Mucosa of rectum (tissue), 2 donors: ENCODE measurements at regions not wholly inside any gene's neighbourhood (a gene's known extent, or its start where the extent isn't known, plus 50 kb on each side); places are given as distances from the start of the nearest gene placed in this dataset.

ENCODE experiments used
- H3K27ac ChIP-seq, 2 donors: one replicate each; pipeline ENCODE4 v1.7.0; 2013; ENCODE audit warnings: inconsistent platforms in 2 of 2, low read depth in 2 of 2, low read length in 2 of 2
- H3K27me3 ChIP-seq, 2 donors: one replicate each; pipeline ENCODE4 v1.7.0; 2013; ENCODE audit warnings: low read length in 2 of 2; ENCODE audit not compliant: control insufficient read depth in 2 of 2, insufficient read depth in 2 of 2
- H3K36me3 ChIP-seq, 2 donors: one replicate each; pipeline ENCODE4 v1.7.0; 2013; ENCODE audit warnings: low read length in 2 of 2; ENCODE audit not compliant: control insufficient read depth in 2 of 2, insufficient read depth in 2 of 2
- H3K4me1 ChIP-seq, 2 donors: one replicate each; pipeline ENCODE4 v1.7.0; 2013; ENCODE audit warnings: low read length in 2 of 2, mild to moderate bottlenecking in 1 of 2; ENCODE audit not compliant: control insufficient read depth in 2 of 2, insufficient read depth in 2 of 2
- H3K4me3 ChIP-seq, 2 donors: one replicate each; pipeline ENCODE4 v1.7.0; 2013; ENCODE audit warnings: low read length in 2 of 2
- H3K9ac ChIP-seq, 2 donors: one replicate each; pipeline ENCODE4 v1.7.0; 2013; ENCODE audit warnings: low read length in 2 of 2, low read depth in 1 of 2, mild to moderate bottlenecking in 1 of 2
- H3K9me3 ChIP-seq, 2 donors: one replicate each; pipeline ENCODE4 v1.7.0; 2013; ENCODE audit warnings: low read length in 2 of 2; ENCODE audit not compliant: control insufficient read depth in 2 of 2
- donor health status: healthy.
- donor health status: Normal muscosa, but diverticular disease.

DNA sequence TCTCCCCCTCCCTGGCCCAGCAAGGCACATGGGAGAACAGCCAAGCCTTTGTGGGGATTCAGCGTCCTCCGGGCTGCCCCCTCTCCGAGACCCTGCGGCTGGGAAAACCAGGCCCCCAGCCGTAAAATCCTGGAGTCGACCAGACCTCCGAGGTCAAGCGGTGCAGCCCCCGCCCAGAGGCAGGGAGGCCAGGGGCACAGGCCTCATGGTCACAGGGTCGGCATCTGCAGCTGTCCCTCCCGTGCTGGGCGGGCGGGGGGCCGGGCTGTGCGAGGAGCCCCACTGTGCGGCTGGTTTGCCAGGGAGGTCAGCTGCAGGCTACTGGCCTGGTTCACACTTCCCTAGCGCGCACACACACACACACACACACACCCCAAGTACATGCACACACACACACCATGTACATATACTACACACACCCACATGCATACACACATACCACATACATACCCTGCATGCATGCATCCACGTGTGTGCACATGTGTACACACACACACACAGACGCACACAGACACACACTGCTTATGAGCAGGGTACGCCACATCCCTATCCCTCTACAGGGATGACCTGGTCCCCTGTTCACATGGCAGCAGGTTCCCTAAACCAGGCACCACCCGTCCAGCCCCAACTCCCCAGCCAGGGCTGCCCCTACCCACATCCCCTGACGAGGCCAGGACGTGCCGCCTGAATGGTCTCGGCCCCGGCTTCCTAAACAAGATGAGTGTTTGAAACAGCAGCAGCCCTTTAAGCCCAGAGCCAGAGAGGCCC, 108.9 kb upstream of the CIBAR2 start:
- H3K27me3 ChIP-seq: no peaks in the 10 kb centered on the region
- H3K9ac ChIP-seq: no peak overlapping the region
- no peak overlapping the region for H3K27ac ChIP-seq
- no peaks in the 10 kb centered on the region for H3K36me3 ChIP-seq
- no peaks in the 10 kb centered on the region for H3K9me3 ChIP-seq
- peaks cover 3 to 4% of the 10 kb centered on the region in 2 donors for H3K4me1 ChIP-seq
- H3K4me3 ChIP-seq: no peak overlapping the region

DNA sequence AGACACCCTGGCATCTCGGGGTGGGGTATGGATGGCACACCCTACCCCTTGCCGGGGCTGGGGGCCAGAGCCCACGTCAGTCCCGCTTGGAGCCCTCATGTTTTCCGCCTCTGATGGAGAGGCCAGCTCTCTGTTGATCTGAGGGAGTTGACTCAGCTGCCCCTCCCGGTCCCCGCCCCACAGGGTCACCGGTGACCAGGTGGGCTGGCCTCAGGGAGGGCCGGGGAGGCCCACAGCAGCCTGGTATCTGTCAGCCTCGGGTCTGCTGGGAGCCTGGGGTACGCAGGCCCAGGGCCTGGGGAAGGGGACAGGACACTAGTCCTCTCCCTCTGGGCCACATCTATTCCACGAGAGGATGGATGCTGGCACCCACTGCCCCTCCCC, 109.5 kb upstream of the CIBAR2 start:
- Histone ChIP-seq H3K9me3 (no peaks in the 10 kb centered on the region), H3K27me3 (no peaks in the 10 kb centered on the region), H3K36me3 (no peaks in the 10 kb centered on the region), H3K27ac (no peak overlapping the region), H3K4me1 (peaks cover 3 to 4% of the 10 kb centered on the region in 2 donors), H3K9ac (no peak overlapping the region), H3K4me3 (no peak overlapping the region)

DNA sequence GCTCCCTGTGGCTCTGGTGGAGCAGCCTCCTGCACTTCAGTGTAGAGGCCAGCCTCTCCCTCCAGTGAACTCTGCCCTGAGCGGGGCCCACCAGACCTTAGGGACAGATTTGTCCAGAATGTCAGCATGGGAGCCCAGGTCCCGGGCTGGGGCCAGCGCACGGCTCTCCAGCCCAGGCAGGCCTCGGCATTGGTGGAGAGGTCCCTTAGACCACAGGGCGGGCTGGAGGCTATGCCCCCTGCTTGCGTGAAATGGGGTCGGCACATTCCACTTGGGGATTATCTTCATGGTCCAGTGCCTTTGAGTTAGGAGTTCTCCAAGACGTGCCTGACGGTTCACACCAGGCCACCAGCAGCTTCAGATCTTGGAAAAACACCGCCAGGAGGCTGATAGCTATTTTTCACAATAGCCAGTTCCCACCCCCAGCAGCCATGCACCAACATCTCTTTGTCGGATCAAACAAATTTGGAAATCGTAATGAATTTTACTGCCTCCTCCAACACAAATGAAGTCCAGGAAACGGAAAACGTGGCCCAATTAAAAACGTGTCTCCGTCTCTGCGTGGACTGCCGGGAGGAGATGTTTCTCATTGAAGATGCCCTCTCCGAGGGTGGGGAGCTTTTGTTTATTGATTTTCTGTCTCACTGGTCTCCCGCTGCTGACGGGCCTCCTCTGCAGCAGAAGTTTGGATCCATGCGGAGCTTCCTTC, 110.0 kb upstream of the CIBAR2 start:
- Histone ChIP-seq H3K27ac (no peak overlapping the region), H3K27me3 (no peaks in the 10 kb centered on the region), H3K4me3 (no peak overlapping the region), H3K4me1 (peaks cover 3 to 4% of the 10 kb centered on the region in 2 donors), H3K9me3 (no peaks in the 10 kb centered on the region), H3K9ac (no peak overlapping the region), H3K36me3 (no peaks in the 10 kb centered on the region)

DNA sequence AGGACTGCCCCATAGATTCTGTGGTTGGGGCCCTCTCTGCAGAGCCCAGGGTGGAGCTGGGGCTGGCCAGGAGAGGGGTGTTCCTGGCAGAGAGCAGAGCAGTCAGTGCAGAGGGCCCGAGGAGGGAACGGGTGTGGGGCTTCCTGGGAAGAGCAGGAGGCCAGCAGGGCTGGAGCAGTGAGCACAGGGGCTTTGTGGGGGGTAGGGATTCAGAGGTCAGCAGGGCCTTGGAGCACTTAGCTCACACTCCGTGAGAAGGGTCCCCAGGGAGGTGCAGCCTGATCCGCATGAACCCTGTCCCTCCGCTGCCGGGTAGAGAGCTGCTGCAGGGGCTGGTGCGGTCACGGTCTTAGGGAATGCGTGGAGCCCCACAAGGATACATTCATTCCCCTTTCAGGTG, 113.0 kb upstream of the CIBAR2 start:
- Histone ChIP-seq H3K4me1 (no peaks in the 10 kb centered on the region), H3K9me3 (no peaks in the 10 kb centered on the region), H3K36me3 (no peaks in the 10 kb centered on the region), H3K27me3 (no peaks in the 10 kb centered on the region), H3K4me3 (no peak overlapping the region), H3K9ac (no peak overlapping the region), H3K27ac (no peak overlapping the region)

DNA sequence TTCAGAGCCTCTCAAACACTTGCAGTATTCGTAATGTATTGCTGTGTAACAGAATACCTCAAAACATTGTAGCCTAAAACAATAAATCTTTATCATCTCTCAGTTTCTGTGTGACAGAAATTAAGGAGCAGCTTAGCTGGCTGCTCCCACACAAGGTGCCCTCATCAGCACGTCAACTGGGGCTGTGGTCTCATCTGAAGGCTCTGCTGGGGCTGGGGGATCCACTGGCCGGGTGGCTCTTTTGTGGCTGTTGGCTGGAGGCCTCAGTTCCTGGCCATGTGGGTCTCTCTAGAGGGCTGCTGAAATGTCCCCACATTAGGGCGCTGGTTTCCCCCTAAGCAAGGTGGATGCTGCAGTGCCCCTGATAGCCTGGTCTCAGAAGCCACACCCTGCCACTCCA, 113.4 kb upstream of the CIBAR2 start:
- no peaks in the 10 kb centered on the region for H3K27me3 ChIP-seq
- H3K36me3 ChIP-seq: no peaks in the 10 kb centered on the region
- H3K27ac ChIP-seq: no peak overlapping the region
- H3K9me3 ChIP-seq: no peaks in the 10 kb centered on the region
- H3K9ac ChIP-seq: no peak overlapping the region
- no peaks in the 10 kb centered on the region for H3K4me1 ChIP-seq
- H3K4me3 ChIP-seq: no peak overlapping the region

DNA sequence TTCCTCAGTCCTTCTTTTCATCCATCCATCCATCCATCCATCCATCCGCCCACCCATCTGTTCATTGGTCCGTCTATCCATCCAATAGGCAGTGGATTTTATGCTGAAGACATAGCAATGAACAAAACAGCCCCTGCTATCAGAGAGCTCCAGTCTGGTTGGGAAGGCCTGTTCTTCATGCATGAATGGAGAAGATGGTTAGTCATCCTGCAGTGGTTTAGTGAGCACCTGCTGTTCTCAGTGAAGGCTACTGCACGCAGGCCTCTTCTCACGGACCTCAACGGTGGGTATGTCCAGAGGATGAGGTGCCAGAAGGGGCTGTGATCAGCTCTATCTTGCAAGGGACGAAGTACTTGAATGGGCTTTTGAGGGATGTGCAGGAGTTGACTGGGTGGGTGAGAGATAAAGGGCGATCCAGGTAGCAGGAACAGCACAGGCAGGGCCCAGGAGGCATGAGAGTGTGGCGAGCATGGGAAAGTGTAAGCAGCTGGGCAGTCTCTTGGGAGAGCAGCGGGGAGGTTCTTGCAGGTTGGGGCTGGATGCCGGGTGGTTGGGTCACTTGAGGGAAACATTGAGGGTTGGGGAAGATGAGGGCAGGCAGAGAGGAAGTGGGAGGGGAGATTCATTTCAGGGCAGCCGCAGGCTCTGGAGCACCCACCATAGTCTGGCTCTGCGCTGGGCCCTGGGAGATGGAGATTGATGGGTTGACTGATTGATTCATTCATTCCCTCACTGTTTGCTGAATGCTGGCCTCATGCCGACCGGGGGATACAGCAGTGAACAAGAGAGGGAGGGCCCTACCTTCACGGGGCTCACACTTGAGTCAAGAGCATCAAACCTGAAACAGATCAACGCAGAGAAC, 115.0 kb upstream of the CIBAR2 start:
- Histone ChIP-seq H3K9ac (no peak overlapping the region), H3K4me1 (no peaks in the 10 kb centered on the region), H3K9me3 (no peaks in the 10 kb centered on the region), H3K4me3 (no peak overlapping the region), H3K27ac (no peak overlapping the region), H3K36me3 (no peaks in the 10 kb centered on the region), H3K27me3 (no peaks in the 10 kb centered on the region)

DNA sequence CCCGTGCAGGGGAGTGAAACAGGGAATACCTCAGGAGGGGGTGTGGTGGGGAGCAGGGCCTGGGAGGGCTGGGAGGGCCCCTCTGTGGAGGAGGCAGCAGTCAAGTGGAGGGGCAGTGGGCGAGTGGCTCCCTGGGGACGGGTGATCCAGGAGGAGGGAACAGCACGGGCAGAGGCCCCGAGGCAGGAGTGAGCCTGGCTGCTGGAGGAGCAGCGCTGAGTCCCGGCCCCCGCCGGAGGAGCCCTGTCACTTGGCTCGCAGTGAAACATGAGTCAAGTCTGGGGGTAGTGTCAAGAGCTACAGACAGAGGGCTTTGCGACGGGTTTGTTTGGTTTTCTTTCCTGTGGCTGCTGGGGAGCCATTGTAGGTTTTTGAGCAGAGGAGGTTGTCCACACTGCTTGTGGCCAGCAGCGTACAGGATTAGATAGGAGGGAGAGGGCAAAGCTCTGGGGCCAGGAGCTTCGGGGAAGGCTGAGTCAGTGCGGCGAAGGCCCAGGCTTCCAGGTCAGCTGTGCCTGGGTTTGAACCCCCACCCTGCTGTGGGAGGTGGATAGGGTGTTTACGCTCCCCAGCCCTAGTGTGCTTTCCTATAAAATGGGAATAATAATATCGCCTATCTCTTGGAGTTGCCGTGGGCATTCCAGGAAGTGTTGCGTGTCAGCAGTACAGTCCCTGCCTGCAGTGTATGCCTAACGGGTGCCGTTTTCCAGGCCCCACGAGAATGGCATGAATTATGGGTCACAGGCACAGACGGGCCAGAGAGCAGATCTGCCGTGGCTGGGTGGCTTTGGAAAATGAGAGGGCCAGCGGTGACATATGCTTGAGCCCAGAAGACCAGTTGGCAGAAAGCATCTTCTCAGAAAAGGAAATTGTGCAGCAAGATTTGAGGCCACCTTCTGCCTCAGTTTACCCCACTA, 115.9 kb upstream of the CIBAR2 start:
- Histone ChIP-seq H3K4me3 (no peak overlapping the region), H3K27ac (no peak overlapping the region)

DNA sequence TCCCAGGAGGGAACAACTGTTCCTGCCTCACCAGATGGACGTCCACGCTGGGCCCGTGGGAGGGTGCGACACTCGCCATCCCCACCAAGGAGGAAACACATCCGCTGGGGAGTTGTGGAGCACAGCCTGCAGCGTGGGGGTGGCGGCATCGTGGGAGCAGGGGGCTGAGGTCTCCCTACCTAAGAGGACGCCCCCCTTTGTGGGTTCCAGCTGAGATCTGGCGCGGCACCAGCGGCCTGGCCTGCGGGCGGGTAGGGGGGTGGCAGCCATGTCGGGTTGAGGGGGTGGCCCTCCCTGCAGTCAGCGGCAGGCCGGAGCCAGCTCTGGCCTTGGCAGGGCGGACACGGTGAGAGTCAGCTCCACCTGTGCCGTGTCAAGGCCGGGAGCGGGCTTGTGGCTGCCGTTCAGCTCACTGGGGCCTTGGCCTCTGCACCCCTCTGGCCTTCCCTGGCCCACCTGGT, 116.7 kb upstream of the CIBAR2 start:
- no peak overlapping the region for H3K27ac ChIP-seq
- H3K4me1 ChIP-seq: peaks cover 0 to 3% of the 10 kb centered on the region in 2 donors
- no peak overlapping the region for H3K9ac ChIP-seq
- H3K36me3 ChIP-seq: no peaks in the 10 kb centered on the region
- no peaks in the 10 kb centered on the region for H3K27me3 ChIP-seq
- no peaks in the 10 kb centered on the region for H3K9me3 ChIP-seq
- no peak overlapping the region for H3K4me3 ChIP-seq

More for the DNA sequence above, 115.9 kb upstream of the CIBAR2 start:
- Histone ChIP-seq H3K4me1 (peaks cover 0 to 3% of the 10 kb centered on the region in 2 donors), H3K9me3 (no peaks in the 10 kb centered on the region), H3K9ac (no peak overlapping the region), H3K27me3 (no peaks in the 10 kb centered on the region), H3K36me3 (no peaks in the 10 kb centered on the region)

DNA sequence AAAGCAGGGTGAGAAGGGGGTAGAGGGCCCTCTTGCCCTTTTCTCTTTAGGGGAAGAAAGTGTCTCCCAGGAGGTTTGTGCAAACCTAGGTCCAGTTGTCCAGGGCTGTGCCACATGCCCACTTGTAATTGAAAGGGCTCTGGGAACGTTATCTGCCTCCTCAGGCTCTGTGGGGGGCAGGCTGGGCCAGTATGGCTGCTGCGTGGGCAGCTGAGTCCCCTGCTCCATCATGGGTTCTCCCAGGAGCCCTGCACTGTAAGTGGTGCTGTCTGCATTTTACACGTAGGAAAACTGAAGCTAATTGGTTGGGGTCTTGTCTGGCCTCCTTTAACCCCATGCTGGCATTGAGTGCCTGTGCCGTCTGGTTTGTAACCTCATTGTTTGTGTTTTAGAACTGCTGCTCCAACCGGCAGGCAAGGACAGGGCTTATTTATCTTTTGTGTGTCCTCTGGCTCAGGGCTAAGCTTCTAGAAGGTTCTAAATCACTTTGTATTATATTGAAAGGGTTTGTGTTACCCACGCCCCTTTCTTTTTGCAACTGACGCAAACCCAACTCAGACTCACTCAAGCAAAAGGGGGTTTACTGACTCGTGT, 117.7 kb upstream of the CIBAR2 start:
- Histone ChIP-seq H3K27ac (no peak overlapping the region), H3K27me3 (no peaks in the 10 kb centered on the region), H3K36me3 (no peaks in the 10 kb centered on the region), H3K9ac (no peak overlapping the region), H3K4me3 (no peak overlapping the region), H3K9me3 (no peaks in the 10 kb centered on the region), H3K4me1 (peaks cover 0 to 6% of the 10 kb centered on the region in 2 donors)
